ENCODE measurements at regions not wholly inside any gene's neighbourhood (a gene's known extent, or its start where the extent isn't known, plus 50 kb on each side); places are given as distances from the start of the nearest gene placed in this dataset.

GRCh38 chr6:28598757-28599686 is 73.3 kb downstream of the GPX5 start:
- TF ChIP-seq, protein P1, sequence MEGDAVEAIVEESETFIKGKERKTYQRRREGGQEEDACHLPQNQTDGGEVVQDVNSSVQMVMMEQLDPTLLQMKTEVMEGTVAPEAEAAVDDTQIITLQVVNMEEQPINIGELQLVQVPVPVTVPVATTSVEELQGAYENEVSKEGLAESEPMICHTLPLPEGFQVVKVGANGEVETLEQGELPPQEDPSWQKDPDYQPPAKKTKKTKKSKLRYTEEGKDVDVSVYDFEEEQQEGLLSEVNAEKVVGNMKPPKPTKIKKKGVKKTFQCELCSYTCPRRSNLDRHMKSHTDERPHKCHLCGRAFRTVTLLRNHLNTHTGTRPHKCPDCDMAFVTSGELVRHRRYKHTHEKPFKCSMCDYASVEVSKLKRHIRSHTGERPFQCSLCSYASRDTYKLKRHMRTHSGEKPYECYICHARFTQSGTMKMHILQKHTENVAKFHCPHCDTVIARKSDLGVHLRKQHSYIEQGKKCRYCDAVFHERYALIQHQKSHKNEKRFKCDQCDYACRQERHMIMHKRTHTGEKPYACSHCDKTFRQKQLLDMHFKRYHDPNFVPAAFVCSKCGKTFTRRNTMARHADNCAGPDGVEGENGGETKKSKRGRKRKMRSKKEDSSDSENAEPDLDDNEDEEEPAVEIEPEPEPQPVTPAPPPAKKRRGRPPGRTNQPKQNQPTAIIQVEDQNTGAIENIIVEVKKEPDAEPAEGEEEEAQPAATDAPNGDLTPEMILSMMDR (conservative IDR thresholded peaks at IDR 0.05; ENCODE audit: low read length), result no peak
- no peak for TF ChIP-seq EZH2phosphoT487 (IDR thresholded peaks at IDR 0.05; ENCODE audit: borderline replicate concordance)
